ENCODE measurements at regions not wholly inside any gene's neighbourhood (a gene's known extent, or its start where the extent isn't known, plus 50 kb on each side); places are given as distances from the start of the nearest gene placed in this dataset.
"Not testable (repeated sequence)": the region's sequence is repeated elsewhere in the genome, so short reads cannot be mapped to it uniquely, and the experiment has no call there.

GRCh38 chr5:118211606-118212005, 776.7 kb downstream of the DTWD2 start:
- DNase-seq (ENCODE audit: low read depth in 2 of 3, low spot score in 1 of 3) = no peak

- DNase-seq (ENCODE audit: low read depth in 2 of 3, low spot score in 1 of 3) = no peak
Observed at GRCh38 chr5:118208031-118208453, 780.3 kb downstream of the DTWD2 start.

- DNase-seq (ENCODE audit: low read depth in 2 of 3, low spot score in 1 of 3) = no peak
Observed at GRCh38 chr5:118199801-118200200, 788.5 kb downstream of the DTWD2 start.

GRCh38 chr5:118196229-118196628, 792.1 kb downstream of the DTWD2 start:
- no peak for DNase-seq (ENCODE audit: low read depth in 2 of 3, low spot score in 1 of 3)

- no peak for DNase-seq (ENCODE audit: low read depth in 2 of 3, low spot score in 1 of 3)
Observed at GRCh38 chr5:118195211-118195610, 793.1 kb downstream of the DTWD2 start.

GRCh38 chr5:118193194-118193905, 795.0 kb downstream of the DTWD2 start:
- DNase-seq (ENCODE audit: low read depth in 2 of 3, low spot score in 1 of 3) = no peak

- no peak for DNase-seq (ENCODE audit: low read depth in 2 of 3, low spot score in 1 of 3)
Observed at GRCh38 chr5:118185018-118185417, 803.3 kb downstream of the DTWD2 start.

- DNase-seq (ENCODE audit: low read depth in 2 of 3, low spot score in 1 of 3) = no peak
Observed at GRCh38 chr5:118176146-118176545, 812.2 kb downstream of the DTWD2 start.

- DNase-seq (ENCODE audit: low read depth in 2 of 3, low spot score in 1 of 3) = no peak
Observed at GRCh38 chr5:118174671-118175070, 813.7 kb downstream of the DTWD2 start.

GRCh38 chr5:118173340-118173739, 815.0 kb downstream of the DTWD2 start:
- no peak for DNase-seq (ENCODE audit: low read depth in 2 of 3, low spot score in 1 of 3)

GRCh38 chr5:118165619-118166018, 822.7 kb downstream of the DTWD2 start:
- DNase-seq (ENCODE audit: low read depth in 2 of 3, low spot score in 1 of 3) = no peak

GRCh38 chr5:118156181-118156580, 832.2 kb downstream of the DTWD2 start:
- DNase-seq (ENCODE audit: low read depth in 2 of 3, low spot score in 1 of 3) = no peak

GRCh38 chr5:118146824-118147223, 841.5 kb downstream of the DTWD2 start:
- DNase-seq (ENCODE audit: low read depth in 2 of 3, low spot score in 1 of 3) = no peak

- DNase-seq (ENCODE audit: low read depth in 2 of 3, low spot score in 1 of 3) = no peak
Observed at GRCh38 chr5:118144540-118144939, 843.8 kb downstream of the DTWD2 start.

GRCh38 chr5:118139361-118139760, 849.0 kb downstream of the DTWD2 start:
- no peak for DNase-seq (ENCODE audit: low read depth in 2 of 3, low spot score in 1 of 3)

GRCh38 chr5:118126159-118126558, 862.2 kb downstream of the DTWD2 start:
- no peak for DNase-seq (ENCODE audit: low read depth in 2 of 3, low spot score in 1 of 3)

GRCh38 chr5:118125687-118126086, 862.7 kb downstream of the DTWD2 start:
- DNase-seq (ENCODE audit: low read depth in 2 of 3, low spot score in 1 of 3) = no peak

GRCh38 chr5:118121258-118121657, 867.1 kb downstream of the DTWD2 start:
- no peak for DNase-seq (ENCODE audit: low read depth in 2 of 3, low spot score in 1 of 3)

GRCh38 chr5:118115791-118116190, 872.6 kb downstream of the DTWD2 start:
- no peak for DNase-seq (ENCODE audit: low read depth in 2 of 3, low spot score in 1 of 3)

GRCh38 chr5:118111956-118112355, 876.4 kb downstream of the DTWD2 start:
- no peak for DNase-seq (ENCODE audit: low read depth in 2 of 3, low spot score in 1 of 3)

- DNase-seq (ENCODE audit: low read depth in 2 of 3, low spot score in 1 of 3) = not testable (repeated sequence)
Observed at GRCh38 chr5:118107246-118107645, 881.1 kb downstream of the DTWD2 start.

- DNase-seq (ENCODE audit: low read depth in 2 of 3, low spot score in 1 of 3) = no peak
Observed at GRCh38 chr5:118098716-118099115, 889.6 kb downstream of the DTWD2 start.

- DNase-seq (ENCODE audit: low read depth in 2 of 3, low spot score in 1 of 3) = no peak
Observed at GRCh38 chr5:118095115-118095514, 893.2 kb downstream of the DTWD2 start.

Data from stimulated activated CD4-positive, alpha-beta T cell treated with anti-CD3 and anti-CD28 coated beads, Interleukin-12 subunit alpha, Interleukin-12 subunit beta, amount 100 ng/mL, for 48 hours (primary cell).